NCI-H526 (cell line): ENCODE measurements at regions not wholly inside any gene's neighbourhood (a gene's known extent, or its start where the extent isn't known, plus 50 kb on each side); places are given as distances from the start of the nearest gene placed in this dataset.

ENCODE experiments used
- DNase-seq, 2 experiments: peaks; one replicate each; lab custom pipeline; 2025; lab: John Stamatoyannopoulos, UW

DNA sequence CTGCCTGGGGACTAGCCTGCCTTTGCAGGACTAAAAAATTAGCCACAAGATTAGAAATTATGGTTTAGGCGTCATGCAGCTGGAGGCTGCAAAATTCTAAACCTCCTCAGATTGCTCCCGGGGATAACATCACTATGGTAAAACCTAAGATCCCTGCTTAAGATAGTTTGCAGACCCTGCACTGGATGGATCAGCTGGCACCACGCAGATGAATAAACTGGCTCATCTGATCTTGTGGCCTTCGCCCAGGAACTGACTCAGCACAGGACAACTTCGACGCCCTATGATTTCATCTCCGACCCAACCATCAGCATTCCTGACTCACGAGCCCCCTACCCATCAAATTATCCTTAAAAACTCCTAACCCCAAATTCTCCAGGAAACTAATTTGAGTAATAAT, 482.4 kb downstream of the SPRY1 start:
- DNase-seq: no peak

- DNase-seq: no peak
These were observed 484.0 kb downstream of the SPRY1 start for GRCh38 chr4:123880631-123881030.

DNA sequence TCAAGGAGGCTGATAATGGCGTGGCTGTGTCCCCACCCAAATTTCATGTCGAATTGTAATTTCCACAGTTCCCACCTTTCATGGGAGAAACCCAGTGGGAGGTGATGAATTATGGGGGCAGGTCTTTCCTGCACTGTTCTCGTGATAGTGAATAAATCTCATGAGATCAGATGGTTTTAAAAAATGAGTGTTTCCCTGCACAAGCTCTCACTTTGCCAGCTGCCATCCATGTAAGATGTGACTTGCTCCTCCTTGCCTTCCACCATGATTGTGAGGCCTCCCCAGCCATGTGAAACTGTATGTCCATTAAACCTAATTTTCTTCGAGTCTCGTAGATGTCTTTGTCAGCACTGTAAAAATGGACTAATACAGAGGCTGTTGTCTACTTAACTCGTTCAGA, 488.3 kb downstream of the SPRY1 start:
- no peak for DNase-seq

DNA sequence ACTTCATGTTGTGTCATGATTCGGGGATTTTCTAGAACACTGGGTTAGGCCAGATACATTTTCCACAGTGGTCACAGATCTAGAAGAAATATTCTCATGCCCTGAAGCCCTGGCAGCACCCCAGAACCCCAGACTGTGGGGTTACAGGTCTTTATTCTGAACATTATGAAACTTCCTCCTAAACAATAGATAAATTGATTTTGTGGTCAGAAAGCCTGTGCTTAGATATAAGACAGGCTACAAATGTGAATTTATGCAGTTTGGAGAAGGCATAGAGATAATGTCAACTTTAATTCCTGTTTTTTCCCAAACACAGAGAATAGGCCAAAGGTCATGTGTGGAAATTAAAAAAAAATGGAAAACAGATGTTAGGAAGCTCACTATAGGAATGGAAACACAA, 492.9 kb downstream of the SPRY1 start:
- DNase-seq: no peak

DNA sequence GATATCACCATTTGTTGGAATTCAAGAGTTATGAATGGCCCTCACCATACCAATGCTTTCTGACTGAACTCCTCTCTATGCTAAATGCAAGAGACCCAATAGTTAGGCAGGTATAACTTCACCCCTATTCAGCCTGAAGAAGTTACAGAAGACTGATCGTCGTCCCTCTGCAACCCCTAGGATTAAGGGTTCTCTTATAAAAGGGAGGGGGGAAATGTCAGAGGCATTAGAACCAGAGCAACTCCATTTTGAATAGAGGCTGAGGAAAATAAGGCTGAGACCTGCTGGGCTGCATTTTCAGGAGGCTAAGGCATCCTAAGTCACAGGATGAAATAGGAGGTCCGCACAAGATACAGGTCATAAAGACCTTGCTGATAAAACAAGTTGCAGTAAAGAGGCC, 494.3 kb downstream of the SPRY1 start:
- no peak for DNase-seq

GRCh38 chr4:123891881-123892280, 495.3 kb downstream of the SPRY1 start:
- no peak for DNase-seq

DNA sequence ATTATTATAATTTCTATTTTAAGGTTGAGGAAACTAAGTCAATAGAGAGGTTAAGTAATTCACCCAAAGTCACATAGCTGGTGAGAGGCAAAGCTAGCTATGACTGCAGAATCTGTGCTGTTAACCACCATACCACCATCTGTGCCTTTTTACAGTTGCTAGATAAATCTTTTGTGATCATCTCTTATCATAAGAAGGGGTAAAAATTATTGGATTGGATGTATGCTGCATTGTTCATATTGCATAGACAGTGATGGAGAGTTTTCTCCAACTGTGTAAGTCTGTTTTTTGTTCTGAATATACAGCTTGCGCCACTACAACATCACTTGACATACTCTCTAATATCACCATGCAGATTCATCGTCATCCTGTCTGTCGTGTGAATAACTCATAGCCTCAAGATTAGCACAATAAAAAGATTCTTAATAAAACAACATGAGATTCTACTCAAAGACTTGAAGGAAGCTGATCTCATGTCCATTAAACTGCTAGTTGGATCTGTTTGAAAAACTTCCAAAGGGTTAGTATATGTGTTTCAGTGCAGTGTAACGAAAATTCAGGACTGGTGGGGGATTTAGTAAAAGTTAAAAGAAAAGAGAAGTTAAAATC, 495.9 kb downstream of the SPRY1 start:
- DNase-seq: no peak

DNA sequence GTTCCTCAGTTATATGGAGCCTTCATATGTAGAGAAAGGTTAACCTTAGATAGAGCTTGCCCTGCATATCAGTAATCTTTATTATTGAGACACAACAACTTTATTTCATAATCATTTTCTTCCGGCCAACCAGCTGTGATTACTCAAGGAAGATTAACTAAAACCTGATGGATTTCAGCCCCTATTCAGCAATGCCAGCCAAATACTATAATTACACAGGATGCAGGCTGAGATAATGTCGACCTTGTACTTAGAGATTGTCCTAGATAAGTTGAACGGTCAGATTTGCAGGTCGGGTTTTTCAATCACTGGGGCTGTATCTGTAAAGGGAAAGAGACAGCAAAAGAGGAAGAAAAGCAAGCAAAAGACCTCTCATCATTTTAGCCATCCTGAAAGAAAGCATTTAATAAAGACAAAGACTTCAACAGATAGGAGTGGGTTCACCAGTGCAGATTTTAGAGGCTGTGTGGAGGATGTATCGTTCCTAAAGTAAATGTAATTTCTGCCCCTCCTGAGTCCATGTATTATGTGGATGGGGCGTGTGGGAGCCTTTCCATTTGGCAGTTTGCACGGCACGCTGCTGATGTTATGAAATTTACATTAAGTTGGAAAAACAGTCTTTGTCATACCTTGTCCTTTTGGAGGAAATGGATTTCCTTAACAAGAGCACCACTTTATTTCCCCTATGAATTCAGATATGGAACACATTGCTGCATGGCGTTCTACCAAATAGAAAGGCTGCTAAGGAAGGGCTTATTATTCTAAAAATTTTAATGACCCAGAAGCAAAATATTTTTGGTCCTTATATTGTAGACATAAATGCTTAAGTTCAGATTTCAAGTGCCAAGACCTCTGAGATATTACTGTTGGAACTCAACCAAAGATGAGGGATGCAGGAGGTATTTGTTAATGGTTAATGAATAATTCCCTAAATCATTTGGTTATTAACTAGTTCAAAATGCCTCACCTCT, 496.7 kb downstream of the SPRY1 start:
- no peak for DNase-seq

GRCh38 chr4:123896446-123897071, 500.0 kb downstream of the SPRY1 start:
- DNase-seq: no peak

DNA sequence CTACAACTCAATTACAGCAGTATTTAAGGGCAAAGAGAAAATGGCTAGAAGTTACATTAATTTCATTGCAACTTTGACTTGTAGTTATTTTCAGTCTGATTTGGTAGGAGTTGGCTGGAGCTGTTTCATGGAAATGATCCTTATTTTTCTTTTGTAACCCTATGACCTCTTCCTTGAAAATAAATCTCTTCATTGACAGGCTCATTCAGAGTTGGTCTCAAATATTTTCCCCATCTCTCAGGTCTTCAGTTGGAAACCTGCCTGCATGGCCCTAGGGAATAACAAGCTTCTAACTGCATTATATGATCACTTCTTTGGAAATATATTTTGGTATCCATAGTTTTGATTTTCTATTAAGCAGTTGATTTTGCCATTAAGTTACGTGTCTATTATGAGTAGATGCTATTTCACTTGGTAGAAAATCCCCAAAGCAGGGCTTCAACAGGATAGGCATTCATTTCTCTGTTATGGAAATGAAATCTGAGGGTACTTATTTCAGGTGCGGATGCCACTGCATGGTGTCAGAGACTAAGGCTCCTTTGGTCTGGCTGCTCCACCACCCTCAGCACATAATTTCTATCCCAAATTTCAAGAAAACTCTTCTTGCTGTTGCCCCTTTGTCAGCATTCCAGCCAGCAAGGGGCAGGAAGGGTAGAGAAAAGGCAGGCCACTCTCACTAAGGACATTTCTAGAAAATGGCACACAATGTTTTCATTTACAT, 502.5 kb downstream of the SPRY1 start:
- no peak for DNase-seq

DNA sequence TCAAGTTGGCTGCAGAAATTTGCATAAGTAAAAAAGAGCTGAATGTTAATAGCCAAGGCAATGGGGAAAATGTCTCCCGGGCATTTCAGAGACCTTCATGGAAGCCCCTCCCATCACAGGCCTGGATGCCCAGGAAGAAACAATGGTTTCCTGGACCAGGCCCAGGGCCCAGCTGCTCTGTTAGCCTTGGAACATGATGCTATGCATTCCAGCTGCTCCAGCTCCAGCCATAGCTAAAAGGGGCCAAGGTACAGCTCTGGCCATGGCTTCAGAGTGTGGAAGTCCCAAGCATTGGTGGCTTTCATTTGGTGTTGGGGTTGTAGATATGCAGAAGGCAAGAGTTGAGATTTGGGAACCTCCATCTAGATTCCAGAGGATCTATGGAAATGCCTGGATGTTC, 508.3 kb downstream of the SPRY1 start:
- no peak for DNase-seq

DNA sequence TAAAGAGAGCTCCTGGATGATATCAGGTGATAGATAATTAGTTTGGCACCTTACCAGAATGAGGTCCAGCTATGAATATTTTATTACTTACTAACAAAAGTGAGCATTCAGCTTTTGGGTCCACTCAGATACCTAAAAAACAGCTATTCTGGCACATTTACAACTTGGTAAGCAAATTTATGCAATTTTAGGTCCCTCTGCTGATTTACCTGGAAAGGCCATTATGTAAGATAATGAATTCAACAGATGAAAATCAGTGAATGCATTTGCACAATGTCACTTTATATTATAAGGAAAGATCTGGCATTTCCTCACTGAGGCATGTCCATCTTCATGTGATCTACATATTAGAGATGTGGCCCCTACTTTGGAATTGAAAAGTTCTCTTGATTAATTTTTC, 517.0 kb downstream of the SPRY1 start:
- peak; percentile 19 to 52 for DNase-seq

DNA sequence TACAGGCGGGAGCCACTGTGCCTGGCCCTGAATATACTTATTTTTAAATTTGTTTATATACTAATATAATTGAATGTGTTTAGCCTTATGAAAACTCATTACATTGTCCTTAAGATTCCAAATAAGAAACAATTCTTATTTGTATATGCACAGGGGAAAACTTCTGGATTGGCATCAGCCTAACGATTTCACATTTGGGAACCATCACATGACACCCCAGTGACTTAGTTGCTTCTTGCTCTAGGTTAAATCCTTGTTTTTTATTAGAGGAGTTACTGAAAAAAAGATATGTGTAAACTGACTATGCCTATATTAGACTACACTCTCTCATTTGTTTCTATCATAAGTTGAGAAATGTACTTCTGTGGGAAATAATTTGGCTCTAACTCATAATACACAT, 520.2 kb downstream of the SPRY1 start:
- DNase-seq: no peak

GRCh38 chr4:123919576-123920098, 523.0 kb downstream of the SPRY1 start:
- no peak for DNase-seq

GRCh38 chr4:123921339-123921738, 524.7 kb downstream of the SPRY1 start:
- DNase-seq: no peak

- no peak for DNase-seq
These were observed 526.3 kb downstream of the SPRY1 start for GRCh38 chr4:123922847-123923246.

DNA sequence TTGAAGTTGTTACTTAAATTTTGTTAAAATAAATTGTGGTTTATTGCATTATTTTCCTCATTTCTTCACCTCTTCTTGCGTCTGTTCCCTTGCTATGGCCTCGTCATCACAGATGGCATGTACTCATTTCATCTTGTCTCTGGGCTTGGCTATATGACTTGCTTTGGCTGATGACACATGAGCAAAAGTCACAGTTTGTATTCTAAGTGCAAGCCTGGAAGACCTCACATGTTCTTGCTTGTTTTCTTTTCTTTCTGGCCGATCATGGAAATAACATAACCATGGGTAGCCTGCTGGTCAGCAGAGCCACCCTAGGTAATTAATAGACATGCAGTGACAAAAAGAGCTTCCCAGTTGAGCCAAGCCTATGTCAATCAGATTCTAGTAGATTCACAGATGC, 527.9 kb downstream of the SPRY1 start:
- no peak for DNase-seq

DNA sequence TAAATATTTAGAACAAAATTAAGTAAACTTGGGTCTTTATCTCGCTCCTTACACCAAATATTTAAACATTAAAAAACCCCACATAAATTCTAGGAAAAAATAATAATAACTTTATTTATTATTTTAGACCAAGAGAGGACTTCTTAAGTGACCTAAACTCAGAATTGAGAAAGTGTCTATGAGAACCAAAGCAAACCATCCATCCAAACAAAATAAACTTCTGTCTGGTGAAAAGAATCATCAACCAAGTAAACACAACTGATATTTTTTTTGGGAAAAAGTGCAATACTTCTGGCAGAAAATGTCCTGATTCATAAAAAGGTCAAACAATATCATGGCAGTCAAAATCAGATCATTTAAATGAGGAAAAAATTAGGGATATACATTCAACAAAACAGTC, 533.0 kb downstream of the SPRY1 start:
- no peak for DNase-seq

GRCh38 chr4:123930996-123931395, 534.4 kb downstream of the SPRY1 start:
- no peak for DNase-seq

DNA sequence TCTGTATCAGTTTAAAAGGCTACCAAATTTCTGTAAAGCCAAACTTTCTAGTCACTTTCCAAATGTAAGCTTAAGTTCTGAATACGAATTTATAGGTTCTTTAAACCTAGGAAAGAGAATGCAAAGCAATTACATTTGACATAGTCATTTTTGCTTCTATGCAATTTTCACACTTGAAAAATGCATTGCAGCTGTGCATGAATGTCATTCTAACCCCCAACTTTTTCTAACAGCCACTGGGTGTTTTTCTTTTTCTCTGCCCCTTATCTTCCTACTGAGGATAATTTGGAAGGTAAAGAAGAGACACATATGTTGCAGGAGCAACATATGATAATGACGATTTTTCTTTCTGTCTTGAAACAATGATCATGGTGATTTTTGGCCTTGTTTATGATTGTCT, 537.5 kb downstream of the SPRY1 start:
- no peak for DNase-seq

DNA sequence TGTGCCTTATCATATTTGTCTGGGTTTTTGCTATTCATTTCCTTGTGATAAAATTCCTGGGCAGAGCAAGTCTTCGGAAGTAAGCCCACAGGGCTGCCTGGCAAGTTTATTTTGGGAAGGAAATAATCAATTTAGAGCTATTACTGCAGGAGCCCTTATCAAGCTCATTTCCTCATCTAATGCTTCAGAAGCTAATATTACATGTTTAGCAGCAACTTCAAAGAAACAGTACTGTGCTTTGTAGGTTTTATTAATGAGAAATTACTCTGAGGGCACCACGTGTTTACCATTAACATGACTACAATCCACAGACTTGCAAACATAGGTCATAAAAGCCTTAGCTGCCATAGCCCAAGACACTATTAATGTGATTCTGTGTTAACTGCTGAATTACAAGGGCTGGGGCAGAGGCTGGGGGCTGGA, 540.0 kb downstream of the SPRY1 start:
- DNase-seq: no peak

DNA sequence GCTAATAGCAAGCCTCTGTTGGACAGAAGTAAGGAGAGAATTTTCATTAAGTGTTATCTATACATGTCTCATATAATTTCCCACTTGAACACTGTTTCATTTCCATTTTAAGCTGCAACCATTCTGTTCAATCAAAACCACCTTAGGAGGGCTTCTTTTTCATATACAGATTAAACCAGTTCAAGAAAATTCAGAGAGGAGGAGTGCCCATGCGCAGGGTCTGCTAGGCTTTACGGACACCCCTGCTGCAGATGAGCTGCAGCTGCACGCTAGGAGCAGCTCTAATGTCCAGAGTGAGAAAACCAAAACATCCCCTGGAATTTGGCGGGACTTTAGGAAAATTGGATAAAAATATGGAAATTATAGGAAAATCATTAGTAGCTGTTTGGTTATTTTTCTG, 541.0 kb downstream of the SPRY1 start:
- DNase-seq: peak; percentile 11 to 16
